ENCODE measurements at regions not wholly inside any gene's neighbourhood (a gene's known extent, or its start where the extent isn't known, plus 50 kb on each side); places are given as distances from the start of the nearest gene placed in this dataset.

DNA sequence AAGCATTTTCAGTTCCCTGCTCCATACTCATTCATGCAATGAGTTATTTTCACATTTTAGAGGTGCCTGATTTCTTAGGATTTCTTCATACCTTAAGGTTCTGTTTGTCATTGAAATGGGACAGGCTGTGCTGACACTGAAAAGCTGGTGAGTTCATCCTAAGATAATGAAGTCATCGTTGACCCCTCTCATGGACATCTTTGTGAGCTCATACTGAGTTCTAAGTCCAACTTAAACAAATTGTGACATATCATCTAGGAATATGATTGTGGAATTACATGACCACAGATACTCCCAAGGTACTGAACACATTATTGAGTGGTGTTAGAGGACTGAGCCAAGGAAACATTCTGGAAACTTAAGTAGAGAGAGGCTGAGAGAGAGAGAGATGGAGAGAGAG lies 224.8 kb upstream of the JAG1 start:
- Histone ChIP-seq H3K79me2 (ENCODE audit: control insufficient read depth in 1 of 2, insufficient read depth in 2 of 2, low read length in 2 of 2) (no peaks in the 10 kb centered on the region), H3K4me1 (replicated peaks in 1 of 4; ENCODE audit: control insufficient read depth in 3 of 4, insufficient read depth in 4 of 4, low read length in 3 of 4) (no peaks in the 10 kb centered on the region), H4K8ac (ENCODE audit: extremely low read depth, insufficient read depth, low read length) (no peak overlapping the region), H2AFZ (ENCODE audit: low read length) (no peak overlapping the region), H3K14ac (ENCODE audit: insufficient read length) (no peak overlapping the region), H3K56ac (replicated peaks; ENCODE audit: insufficient read length, low read depth, low read length) (no peak overlapping the region), H3K18ac (ENCODE audit: extremely low read depth, low read length) (no peak overlapping the region), H3K4ac (replicated peaks; ENCODE audit: insufficient read length, low read depth, low read length) (no peak overlapping the region), H3K9ac (replicated peaks in 1 of 4; ENCODE audit: extremely low read depth in 1 of 4, low read depth in 3 of 4, low read length in 3 of 4) (no peak overlapping the region), H2BK20ac (ENCODE audit: low read length) (no peak overlapping the region), H3K23me2 (ENCODE audit: low read depth, low read length) (no peaks in the 10 kb centered on the region), H4K91ac (replicated peaks; ENCODE audit: insufficient read length, low read length) (no peak overlapping the region), H2AK5ac (ENCODE audit: low read depth, low read length) (no peak overlapping the region), H3K23ac (ENCODE audit: insufficient read length) (no peak overlapping the region), H3K27me3 (replicated peaks in 1 of 4; ENCODE audit: control insufficient read depth in 3 of 4, extremely low read depth in 1 of 4, insufficient read depth in 3 of 4, low read length in 3 of 4) (no peaks in the 10 kb centered on the region), H2BK12ac (ENCODE audit: low read depth, low read length) (no peak overlapping the region), H3K79me1 (ENCODE audit: low read depth, low read length) (no peaks in the 10 kb centered on the region), H2BK5ac (ENCODE audit: low read depth, low read length) (no peak overlapping the region), H3K27ac (ENCODE audit: low read depth, low read length) (no peak overlapping the region), H3K36me3 (ENCODE audit: control insufficient read depth in 2 of 4, insufficient read depth in 4 of 4, low read length in 3 of 4) (no peaks in the 10 kb centered on the region), H4K20me1 (replicated peaks in 1 of 2; ENCODE audit: control insufficient read depth in 1 of 2, insufficient read depth in 2 of 2, low read length in 2 of 2) (no peaks in the 10 kb centered on the region), H4K5ac (ENCODE audit: insufficient read length, low read depth, low read length) (no peak overlapping the region), H3K4me2 (ENCODE audit: insufficient read depth in 1 of 2, low read depth in 2 of 2, low read length in 2 of 2) (no peak overlapping the region), H3K9me3 (ENCODE audit: insufficient read depth in 2 of 2, low read depth in 1 of 2, low read length in 1 of 2) (no peaks in the 10 kb centered on the region), H2BK15ac (ENCODE audit: low read length) (no peak overlapping the region), H2BK120ac (replicated peaks; ENCODE audit: low read depth, low read length) (no peak overlapping the region), H3K4me3 (ENCODE audit: extremely low read depth in 1 of 4, insufficient read depth in 2 of 4, low read depth in 3 of 4, low read length in 4 of 4) (no peak overlapping the region)
- DNase-seq (ENCODE audit: low read depth in 1 of 2, low spot score in 2 of 2) (no peak), FAIRE-seq (no peak)
- TF ChIP-seq ATF2 (IDR thresholded peaks at IDR 0.05; ENCODE audit: low read length): no peak
- TF ChIP-seq POLR2A (IDR thresholded peaks at IDR 0.05; ENCODE audit: control extremely low read depth in 1 of 2, low read depth in 2 of 2, low read length in 2 of 2): no peak
- TF ChIP-seq SRF (IDR thresholded peaks at IDR 0.05; ENCODE audit: low read depth, low read length): no peak
- no peak for TF ChIP-seq MAFK (IDR thresholded peaks at IDR 0.05; ENCODE audit: low read depth, low read length)
- CTCF ChIA-PET (ENCODE audit: partially characterized antibody): interaction anchor here (2.1 kb wide), 1 partner anchor 134 kb away, joined by 6 read pairs; no protein-coding TSS in a partner anchor
- POLR2A ChIA-PET (ENCODE audit: partially characterized antibody): no interaction called here
- 86% methylated on average over 1 of the region's 1 CpG; no CpG with 5 or more reads in 1 of the 2 experiments for WGBS, 2 experiments (ENCODE audit: extremely low coverage in 1 of 2, insufficient coverage in 1 of 2, insufficient read length in 1 of 2, insufficient replicate concordance in 2 of 2, low coverage in 1 of 2, low lambda C conversion rate in 2 of 2, missing lambda C conversion rate in 1 of 2)

Data from H1 (cell line).